ENCODE measurements at regions not wholly inside any gene's neighbourhood (a gene's known extent, or its start where the extent isn't known, plus 50 kb on each side); places are given as distances from the start of the nearest gene placed in this dataset.
"Not testable (repeated sequence)": the region's sequence is repeated elsewhere in the genome, so short reads cannot be mapped to it uniquely, and the experiment has no call there.

DNA sequence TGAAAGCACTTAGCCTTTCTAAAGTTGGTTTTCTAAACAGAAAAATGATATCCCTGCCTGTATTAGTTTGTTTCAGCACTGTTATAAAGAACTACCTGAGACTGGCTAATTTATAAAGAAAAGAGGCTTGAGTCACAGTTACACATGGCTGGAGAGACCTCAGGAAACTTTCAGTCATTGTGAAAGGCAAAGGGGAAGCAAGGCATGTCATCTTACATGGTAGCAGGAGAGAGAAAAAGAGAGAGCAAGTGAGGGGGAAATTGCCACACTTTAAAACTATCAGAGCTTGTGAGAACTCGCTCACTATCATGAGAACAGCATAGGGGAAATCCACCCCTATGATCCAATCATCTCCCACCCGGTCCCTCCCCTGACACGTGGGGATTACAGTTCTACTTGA is 64.9 kb downstream of the FAM170A start:
- in situ Hi-C loops (cut with MboI; ENCODE audit: low pct_unique_long_range_greater_than_20kb, low sequenced_read_pairs, unreplicated experiment), result no loop called here
- TF ChIP-seq, protein P1, sequence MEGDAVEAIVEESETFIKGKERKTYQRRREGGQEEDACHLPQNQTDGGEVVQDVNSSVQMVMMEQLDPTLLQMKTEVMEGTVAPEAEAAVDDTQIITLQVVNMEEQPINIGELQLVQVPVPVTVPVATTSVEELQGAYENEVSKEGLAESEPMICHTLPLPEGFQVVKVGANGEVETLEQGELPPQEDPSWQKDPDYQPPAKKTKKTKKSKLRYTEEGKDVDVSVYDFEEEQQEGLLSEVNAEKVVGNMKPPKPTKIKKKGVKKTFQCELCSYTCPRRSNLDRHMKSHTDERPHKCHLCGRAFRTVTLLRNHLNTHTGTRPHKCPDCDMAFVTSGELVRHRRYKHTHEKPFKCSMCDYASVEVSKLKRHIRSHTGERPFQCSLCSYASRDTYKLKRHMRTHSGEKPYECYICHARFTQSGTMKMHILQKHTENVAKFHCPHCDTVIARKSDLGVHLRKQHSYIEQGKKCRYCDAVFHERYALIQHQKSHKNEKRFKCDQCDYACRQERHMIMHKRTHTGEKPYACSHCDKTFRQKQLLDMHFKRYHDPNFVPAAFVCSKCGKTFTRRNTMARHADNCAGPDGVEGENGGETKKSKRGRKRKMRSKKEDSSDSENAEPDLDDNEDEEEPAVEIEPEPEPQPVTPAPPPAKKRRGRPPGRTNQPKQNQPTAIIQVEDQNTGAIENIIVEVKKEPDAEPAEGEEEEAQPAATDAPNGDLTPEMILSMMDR (IDR thresholded peaks at IDR 0.05; ENCODE audit: extremely low read depth, insufficient read depth, missing control alignments), result no peak
- DNase-seq (ENCODE audit: low spot score), result no peak

DNA sequence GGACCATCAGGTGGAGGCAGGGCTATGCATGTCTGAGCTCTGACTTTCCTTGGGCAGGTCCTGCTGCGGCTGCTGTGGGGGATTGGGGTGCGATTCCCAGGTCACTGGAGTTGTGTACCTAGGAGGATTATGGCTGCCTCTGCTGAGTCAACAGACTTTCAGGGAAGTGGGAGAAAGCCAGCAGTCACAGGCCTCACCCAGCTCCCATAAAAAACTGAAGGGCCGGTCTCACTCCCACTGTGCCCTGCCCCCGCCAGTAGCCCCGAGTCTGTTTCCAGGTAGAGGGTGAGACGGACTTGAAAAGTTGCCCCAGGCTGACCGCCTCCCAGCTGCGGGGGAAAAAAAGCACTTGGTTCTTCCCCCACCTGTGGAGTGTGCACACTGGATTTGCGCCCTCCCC is 76.7 kb downstream of the FAM170A start:
- TF ChIP-seq, protein P1 (IDR thresholded peaks at IDR 0.05; ENCODE audit: extremely low read depth, insufficient read depth, missing control alignments), result no peak
- no peak for DNase-seq (ENCODE audit: low spot score)
- in situ Hi-C loops (cut with MboI; ENCODE audit: low pct_unique_long_range_greater_than_20kb, low sequenced_read_pairs, unreplicated experiment), result no loop called here

DNA sequence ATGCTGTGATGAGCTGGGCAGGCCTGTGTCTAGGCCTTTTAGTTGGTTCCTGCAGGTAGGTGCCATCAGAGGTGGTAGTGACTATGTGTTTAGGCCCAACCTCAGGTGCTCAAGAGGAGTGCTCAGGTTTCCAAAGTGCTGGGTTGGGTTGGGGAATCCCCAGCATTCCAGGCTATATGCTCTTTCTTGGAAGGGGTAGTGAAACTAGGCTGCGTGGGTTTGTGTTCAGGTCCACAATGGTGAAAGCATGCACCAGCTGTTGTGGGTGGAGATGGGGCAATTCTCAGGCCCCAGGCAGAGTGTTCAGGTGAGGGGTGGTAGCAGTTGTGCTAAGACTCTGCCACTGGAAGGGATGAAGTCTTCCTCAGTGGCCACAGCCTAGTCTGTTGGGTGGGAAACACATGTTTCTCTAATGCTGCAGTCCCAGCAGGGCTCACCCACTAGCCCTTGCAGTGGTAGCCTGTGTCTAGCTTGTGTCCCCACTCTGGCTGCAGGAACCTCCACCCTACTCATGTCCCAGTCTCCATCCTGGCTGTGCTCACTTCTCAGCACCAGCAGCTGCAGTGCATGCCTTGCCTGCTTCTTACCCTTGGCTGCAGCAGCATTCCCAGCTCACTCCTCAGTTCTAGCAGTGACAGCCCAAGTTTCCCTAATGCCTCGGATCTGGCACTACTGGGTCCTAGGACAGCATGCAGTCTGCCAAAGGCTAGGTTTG is 78.9 kb downstream of the FAM170A start:
- TF ChIP-seq, protein P1 (IDR thresholded peaks at IDR 0.05; ENCODE audit: extremely low read depth, insufficient read depth, missing control alignments), result no peak
- in situ Hi-C loops (cut with MboI; ENCODE audit: low pct_unique_long_range_greater_than_20kb, low sequenced_read_pairs, unreplicated experiment), result no loop called here
- no peak for DNase-seq (ENCODE audit: low spot score)

DNA sequence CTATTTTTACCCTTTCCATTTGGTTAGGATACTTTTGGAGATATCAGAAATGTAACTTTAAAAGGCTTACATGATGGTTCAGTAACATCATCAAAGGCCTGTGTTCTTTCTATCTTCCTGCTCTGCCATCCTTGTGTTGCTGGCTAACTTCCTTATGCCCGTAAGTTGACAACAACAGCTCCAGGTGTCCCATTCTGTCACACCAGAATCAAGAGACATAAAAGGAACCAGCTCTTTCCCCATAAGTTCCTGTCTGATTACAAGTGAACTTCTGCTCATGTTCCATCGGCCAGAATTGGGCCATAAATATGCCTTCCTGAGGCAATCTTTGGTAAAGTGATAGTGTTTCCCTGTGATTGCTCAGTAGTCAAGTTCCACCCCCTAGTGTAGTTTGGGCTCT is 92.4 kb downstream of the FAM170A start:
- TF ChIP-seq, protein P1 (IDR thresholded peaks at IDR 0.05; ENCODE audit: extremely low read depth, insufficient read depth, missing control alignments), result no peak
- in situ Hi-C loops (cut with MboI; ENCODE audit: low pct_unique_long_range_greater_than_20kb, low sequenced_read_pairs, unreplicated experiment), result no loop called here
- no peak for DNase-seq (ENCODE audit: low spot score)

- DNase-seq (ENCODE audit: low spot score); in situ Hi-C loops (cut with MboI; ENCODE audit: low pct_unique_long_range_greater_than_20kb, low sequenced_read_pairs, unreplicated experiment): not testable (repeated sequence)
These were observed 95.9 kb downstream of the FAM170A start for GRCh38 chr5:119725291-119725690.

DNA sequence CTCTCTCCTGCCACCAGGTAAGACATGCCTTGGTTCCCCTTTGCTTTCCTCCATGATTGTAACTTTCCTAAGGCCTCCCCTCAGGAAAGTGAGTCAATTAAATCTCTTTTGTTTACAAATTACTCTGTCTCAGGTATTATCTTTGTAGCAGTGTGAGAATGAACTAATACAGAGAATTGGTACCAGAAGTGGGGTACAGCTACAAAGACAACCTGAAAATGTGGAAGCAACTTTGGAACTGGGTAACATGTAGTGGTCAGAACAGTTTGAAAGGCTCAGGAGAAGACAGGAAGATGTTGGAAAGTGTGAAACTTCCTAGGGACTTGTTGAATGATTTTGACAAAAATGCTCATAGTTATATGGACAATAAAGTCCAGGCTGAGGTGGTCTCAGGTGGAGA is 97.2 kb downstream of the FAM170A start:
- DNase-seq (ENCODE audit: low spot score), result no peak
- TF ChIP-seq, protein P1 (IDR thresholded peaks at IDR 0.05; ENCODE audit: extremely low read depth, insufficient read depth, missing control alignments), result no peak
- in situ Hi-C loops (cut with MboI; ENCODE audit: low pct_unique_long_range_greater_than_20kb, low sequenced_read_pairs, unreplicated experiment), result no loop called here

DNA sequence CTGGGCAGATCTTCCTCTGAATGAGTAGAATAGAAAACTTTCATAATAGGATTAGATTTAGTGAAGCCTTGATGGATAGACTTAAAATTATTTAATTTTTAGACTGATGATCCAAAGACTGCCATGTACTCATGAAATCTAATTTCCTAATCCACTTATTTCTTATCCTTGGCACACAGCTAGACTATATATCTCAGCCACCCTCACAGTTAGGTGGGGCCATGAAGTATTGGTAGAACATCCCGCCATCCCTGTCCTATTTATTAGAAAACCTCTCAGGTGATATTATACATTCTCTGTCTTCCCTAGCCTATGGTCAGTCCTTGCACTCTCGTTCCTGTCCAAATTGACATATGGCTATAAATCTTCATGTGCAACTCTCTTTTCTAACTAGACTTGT is 110.9 kb downstream of the FAM170A start:
- DNase-seq (ENCODE audit: low spot score), result no peak
- in situ Hi-C loops (cut with MboI; ENCODE audit: low pct_unique_long_range_greater_than_20kb, low sequenced_read_pairs, unreplicated experiment), result loop anchor here (10.0 kb wide), 1 partner anchor 265 kb away; no protein-coding TSS in a partner anchor
- TF ChIP-seq, protein P1 (IDR thresholded peaks at IDR 0.05; ENCODE audit: extremely low read depth, insufficient read depth, missing control alignments), result no peak
